Neutrophil (primary cell): ENCODE measurements at regions not wholly inside any gene's neighbourhood (a gene's known extent, or its start where the extent isn't known, plus 50 kb on each side); places are given as distances from the start of the nearest gene placed in this dataset.

Source experiments
- H3K27ac ChIP-seq: fragments of 200-600 bp; sonication (generic); 2 replicates; pipeline ENCODE4 v1.5.1; 2016; ENCODE audit warnings: mild to moderate bottlenecking, moderate library complexity
- H3K27me3 ChIP-seq: fragments of 200-600 bp; sonication (generic); 2 replicates; pipeline ENCODE4 v1.6.0; 2016; ENCODE audit warnings: mild to moderate bottlenecking
- H3K36me3 ChIP-seq: fragments of 200-600 bp; sonication (generic); 2 replicates; pipeline ENCODE4 v1.5.1; 2017
- H3K4me1 ChIP-seq, 2 experiments: fragments of 200-600 bp in 1 of 2; sonication (generic) in 1 of 2; 1 replicate in 1 of 2; 2 replicates in 1 of 2; pipeline versions ENCODE4 v1.5.1 to v1.6.1; 2013 to 2016; ENCODE audit warnings: low read depth in 1 of 2, low read length in 1 of 2, mild to moderate bottlenecking in 1 of 2, moderate library complexity in 1 of 2; ENCODE audit not compliant: control insufficient read depth in 1 of 2, insufficient read depth in 1 of 2
- H3K4me3 ChIP-seq, 2 experiments: fragments of 200-600 bp in 1 of 2; sonication (generic) in 1 of 2; 1 replicate in 1 of 2; 2 replicates in 1 of 2; pipeline ENCODE4 v1.5.1; 2013 to 2016; ENCODE audit warnings: low read depth in 1 of 2, low read length in 1 of 2, mild to moderate bottlenecking in 1 of 2, moderate library complexity in 1 of 2
- H3K9me3 ChIP-seq: fragments of 200-600 bp; sonication (generic); 2 replicates; pipeline ENCODE4 v1.5.1; 2016
- CTCF ChIP-seq: fragments of 200-600 bp; sonication (generic); IDR thresholded peaks from 2 replicates; pipeline ENCODE4 v1.5.1; 2016; ENCODE audit warnings: antibody characterized with exemption

- H3K4me1 ChIP-seq = no peaks in the 10 kb centered on the region
- TF ChIP-seq CTCF = no peak
- no peak overlapping the region for H3K4me3 ChIP-seq
- no peaks in the 10 kb centered on the region for H3K27me3 ChIP-seq
- no peaks in the 10 kb centered on the region for H3K36me3 ChIP-seq
- no peak overlapping the region for H3K27ac ChIP-seq
- H3K9me3 ChIP-seq = no peaks in the 10 kb centered on the region
Measured at GRCh38 chr9:73742412-73742811, 590.7 kb downstream of the ANXA1 start.

GRCh38 chr9:73743826-73744225, 592.2 kb downstream of the ANXA1 start:
- no peak for TF ChIP-seq CTCF
- H3K4me1 ChIP-seq = no peaks in the 10 kb centered on the region
- no peaks in the 10 kb centered on the region for H3K27me3 ChIP-seq
- no peaks in the 10 kb centered on the region for H3K36me3 ChIP-seq
- H3K9me3 ChIP-seq = no peaks in the 10 kb centered on the region
- no peak overlapping the region for H3K27ac ChIP-seq
- no peak overlapping the region for H3K4me3 ChIP-seq

GRCh38 chr9:73745598-73745997, 593.9 kb downstream of the ANXA1 start:
- no peak overlapping the region for H3K27ac ChIP-seq
- H3K27me3 ChIP-seq = no peaks in the 10 kb centered on the region
- no peaks in the 10 kb centered on the region for H3K36me3 ChIP-seq
- no peak for TF ChIP-seq CTCF
- no peaks in the 10 kb centered on the region for H3K9me3 ChIP-seq
- no peak overlapping the region for H3K4me3 ChIP-seq
- no peaks in the 10 kb centered on the region for H3K4me1 ChIP-seq

- no peak for TF ChIP-seq CTCF
- Histone ChIP-seq H3K36me3 (no peaks in the 10 kb centered on the region), H3K4me3 (no peak overlapping the region), H3K27ac (no peak overlapping the region), H3K27me3 (no peaks in the 10 kb centered on the region), H3K9me3 (no peaks in the 10 kb centered on the region), H3K4me1 (no peaks in the 10 kb centered on the region)
Measured at GRCh38 chr9:73753171-73753570, 601.5 kb downstream of the ANXA1 start.

- Histone ChIP-seq H3K27ac (no peak overlapping the region), H3K9me3 (no peaks in the 10 kb centered on the region), H3K36me3 (no peaks in the 10 kb centered on the region), H3K4me3 (no peak overlapping the region), H3K4me1 (no peaks in the 10 kb centered on the region), H3K27me3 (no peaks in the 10 kb centered on the region)
- TF ChIP-seq CTCF = no peak
Measured at GRCh38 chr9:73761905-73762304, 610.2 kb downstream of the ANXA1 start.

- Histone ChIP-seq H3K4me3 (no peak overlapping the region), H3K27ac (no peak overlapping the region), H3K36me3 (no peaks in the 10 kb centered on the region), H3K9me3 (no peaks in the 10 kb centered on the region), H3K27me3 (no peaks in the 10 kb centered on the region), H3K4me1 (no peaks in the 10 kb centered on the region)
- TF ChIP-seq CTCF = no peak
Measured at GRCh38 chr9:73773896-73774295, 622.2 kb downstream of the ANXA1 start.
